Calu3 (cell line): ENCODE measurements at regions not wholly inside any gene's neighbourhood (a gene's known extent, or its start where the extent isn't known, plus 50 kb on each side); places are given as distances from the start of the nearest gene placed in this dataset.

Experiments used
- BruUV-seq: library from RNA; stranded (reverse); fragments of 400-500 nt; replicated peaks from 2 replicates; lab custom pipeline; 2021; lab: Mats Ljungman, UMichigan
- CTCF ChIA-PET: fragments of 300-600 bp; sonication (Branson Sonifier 250); formaldehyde crosslinking; loops from one replicate; lab custom pipeline; 2022; ENCODE audit warnings: antibody characterized with exemption; lab: Charles Lee
- DNase-seq: peaks from one replicate; pipeline ENCODE4 v3.0.0; 2022
- H3K27ac Mint-ChIP-seq: one replicate; pipeline ENCODE4 v1.8.0; 2022; ENCODE audit warnings: mixed read lengths; ENCODE audit not compliant: unreplicated experiment
- H3K27me3 Mint-ChIP-seq: one replicate; pipeline ENCODE4 v1.8.0; 2022; ENCODE audit warnings: mixed read lengths; ENCODE audit not compliant: unreplicated experiment
- H3K36me3 Mint-ChIP-seq: one replicate; pipeline ENCODE4 v1.8.0; 2022; ENCODE audit warnings: mild to moderate bottlenecking, moderate library complexity, mixed read lengths; ENCODE audit not compliant: insufficient read depth, unreplicated experiment
- H3K4me1 Mint-ChIP-seq: one replicate; pipeline ENCODE4 v1.8.0; 2022; ENCODE audit warnings: mild to moderate bottlenecking, low read depth, mixed read lengths; ENCODE audit not compliant: unreplicated experiment
- H3K4me3 Mint-ChIP-seq: one replicate; pipeline ENCODE4 v1.8.0; 2022; ENCODE audit warnings: mild to moderate bottlenecking, low read depth, moderate library complexity, mixed read lengths; ENCODE audit not compliant: unreplicated experiment
- H3K9me3 Mint-ChIP-seq: one replicate; pipeline ENCODE4 v1.8.0; 2022; ENCODE audit warnings: low read depth, mixed read lengths; ENCODE audit not compliant: unreplicated experiment
- CTCF ChIP-seq: fragments of 200-600 bp; IDR thresholded peaks from one replicate; pipeline ENCODE4 v1.8.0; 2022; ENCODE audit warnings: antibody characterized with exemption; ENCODE audit not compliant: unreplicated experiment
- intact Hi-C: fragments of 100-400 bp; cut with micrococcal nuclease; formaldehyde crosslinking; loops from one replicate; pipeline ENCODE4 v1.10.0; 2022; ENCODE audit not compliant: unreplicated experiment

- CTCF ChIA-PET, result no interaction called here
- H3K27ac Mint-ChIP-seq, result no peak overlapping the region
- H3K36me3 Mint-ChIP-seq, result no peaks in the 10 kb centered on the region
- H3K4me1 Mint-ChIP-seq, result no peaks in the 10 kb centered on the region
- intact Hi-C loops, result no loop called here
- no TSS peak for BruUV-seq
- TF ChIP-seq CTCF, result no peak
- DNase-seq, result no peak
- H3K9me3 Mint-ChIP-seq, result peaks cover 5% of the 10 kb centered on the region
- H3K4me3 Mint-ChIP-seq, result no peak overlapping the region
- H3K27me3 Mint-ChIP-seq, result no peaks in the 10 kb centered on the region
Measured at GRCh38 chr1:102084771-102085535, 88.2 kb upstream of the OLFM3 start.

- CTCF ChIA-PET, result no interaction called here
Measured at GRCh38 chr1:102083192-102083591, 86.5 kb upstream of the OLFM3 start.

GRCh38 chr1:102074874-102075273 is 78.1 kb upstream of the OLFM3 start:
- no peak for DNase-seq
- Mint-ChIP-seq H3K4me1 (no peaks in the 10 kb centered on the region), H3K27ac (no peak overlapping the region), H3K4me3 (no peak overlapping the region), H3K27me3 (no peaks in the 10 kb centered on the region), H3K9me3 (peaks cover 8% of the 10 kb centered on the region), H3K36me3 (no peaks in the 10 kb centered on the region)
- intact Hi-C loops, result no loop called here
- no peak for TF ChIP-seq CTCF
- CTCF ChIA-PET, result no interaction called here
- BruUV-seq, result no TSS peak

More at GRCh38 chr1:102083192-102083591, 86.5 kb upstream of the OLFM3 start:
- TF ChIP-seq CTCF, result no peak
- no peaks in the 10 kb centered on the region for H3K4me1 Mint-ChIP-seq
- H3K36me3 Mint-ChIP-seq, result no peaks in the 10 kb centered on the region
- H3K4me3 Mint-ChIP-seq, result no peak overlapping the region
- H3K9me3 Mint-ChIP-seq, result peaks cover 9% of the 10 kb centered on the region
- no TSS peak for BruUV-seq
- no peaks in the 10 kb centered on the region for H3K27me3 Mint-ChIP-seq
- intact Hi-C loops, result no loop called here
- no peak overlapping the region for H3K27ac Mint-ChIP-seq
- DNase-seq, result no peak

- H3K36me3 Mint-ChIP-seq, result no peaks in the 10 kb centered on the region
Measured at GRCh38 chr1:102071451-102071850, 74.7 kb upstream of the OLFM3 start.

More at GRCh38 chr1:102071451-102071850, 74.7 kb upstream of the OLFM3 start:
- no peaks in the 10 kb centered on the region for H3K4me1 Mint-ChIP-seq
- intact Hi-C loops, result no loop called here
- no peak for TF ChIP-seq CTCF
- no peak overlapping the region for H3K4me3 Mint-ChIP-seq
- CTCF ChIA-PET, result no interaction called here
- H3K27me3 Mint-ChIP-seq, result no peaks in the 10 kb centered on the region
- H3K27ac Mint-ChIP-seq, result no peak overlapping the region
- no peak for DNase-seq
- no TSS peak for BruUV-seq
- H3K9me3 Mint-ChIP-seq, result peaks cover 9% of the 10 kb centered on the region
